ENCODE measurements at regions not wholly inside any gene's neighbourhood (a gene's known extent, or its start where the extent isn't known, plus 50 kb on each side); places are given as distances from the start of the nearest gene placed in this dataset.

- Histone ChIP-seq H3K4me1 (ENCODE audit: control insufficient read depth, insufficient read depth, low read length) (no peaks in the 10 kb centered on the region), H3K9me3 (ENCODE audit: control insufficient read depth, insufficient read depth, low read depth, low read length) (no peaks in the 10 kb centered on the region), H3K4me3 (ENCODE audit: low read depth in 2 of 2, low read length in 2 of 2) (no peak overlapping the region), H3K36me3 (ENCODE audit: control insufficient read depth, insufficient read depth, low read length) (no peaks in the 10 kb centered on the region), H3K27me3 (ENCODE audit: control insufficient read depth, insufficient read depth, low read length) (no peaks in the 10 kb centered on the region), H3K27ac (ENCODE audit: low read length) (no peak overlapping the region)
- in situ Hi-C loops (cut with HindIII; ENCODE audit: low pct_unique_long_range_greater_than_20kb, low sequenced_read_pairs) (no loop called here), intact Hi-C loops (cut with micrococcal nuclease; ENCODE audit: unreplicated experiment) (no loop called here)
- no peak for TF ChIP-seq POLR2AphosphoS5 (IDR thresholded peaks at IDR 0.05; ENCODE audit: low read depth, low read length)
- no peak for TF ChIP-seq REST (IDR thresholded peaks at IDR 0.05; ENCODE audit: insufficient read depth in 1 of 2, low read depth in 2 of 2, low read length in 1 of 2)
- TF ChIP-seq SIN3A (IDR thresholded peaks at IDR 0.05; ENCODE audit: borderline replicate concordance, insufficient read depth, low read depth, low read length) = no peak
- no peak for TF ChIP-seq CTCF (IDR thresholded peaks at IDR 0.05)
- no peak for TF ChIP-seq TCF7L2 (IDR thresholded peaks at IDR 0.05; ENCODE audit: low read depth, low read length)
- CTCF ChIA-PET = no interaction called here
- DNase-seq (ENCODE audit: low read depth, low spot score) (no peak), ATAC-seq (no peak)
- POLR2A ChIA-PET = no interaction called here
- BruUV-seq (replicated peaks) = no TSS peak
Measured at GRCh38 chr2:217244815-217245214, 385.0 kb upstream of the TNP1 start.

- DNase-seq (ENCODE audit: low read depth, low spot score) = no peak
- ATAC-seq = no peak
- H3K4me3 ChIP-seq (ENCODE audit: low read depth in 2 of 2, low read length in 2 of 2) = no peak overlapping the region
- TF ChIP-seq CTCF (IDR thresholded peaks at IDR 0.05) (no peak), TCF7L2 (IDR thresholded peaks at IDR 0.05; ENCODE audit: low read depth, low read length) (no peak), SIN3A (IDR thresholded peaks at IDR 0.05; ENCODE audit: borderline replicate concordance, insufficient read depth, low read depth, low read length) (no peak), POLR2AphosphoS5 (IDR thresholded peaks at IDR 0.05; ENCODE audit: low read depth, low read length) (no peak), REST (IDR thresholded peaks at IDR 0.05; ENCODE audit: insufficient read depth in 1 of 2, low read depth in 2 of 2, low read length in 1 of 2) (no peak)
- CTCF ChIA-PET = no interaction called here
- intact Hi-C loops (cut with micrococcal nuclease; ENCODE audit: unreplicated experiment) = no loop called here
- no peaks in the 10 kb centered on the region for H3K36me3 ChIP-seq (ENCODE audit: control insufficient read depth, insufficient read depth, low read length)
- H3K27ac ChIP-seq (ENCODE audit: low read length) = no peak overlapping the region
- POLR2A ChIA-PET = no interaction called here
- in situ Hi-C loops (cut with HindIII; ENCODE audit: low pct_unique_long_range_greater_than_20kb, low sequenced_read_pairs) = no loop called here
- no TSS peak for BruUV-seq (replicated peaks)
- no peaks in the 10 kb centered on the region for H3K4me1 ChIP-seq (ENCODE audit: control insufficient read depth, insufficient read depth, low read length)
- no peaks in the 10 kb centered on the region for H3K9me3 ChIP-seq (ENCODE audit: control insufficient read depth, insufficient read depth, low read depth, low read length)
- no peaks in the 10 kb centered on the region for H3K27me3 ChIP-seq (ENCODE audit: control insufficient read depth, insufficient read depth, low read length)
Measured at GRCh38 chr2:217242947-217243346, 383.1 kb upstream of the TNP1 start.

All from Panc1 (cell line).